ENCODE measurements at regions not wholly inside any gene's neighbourhood (a gene's known extent, or its start where the extent isn't known, plus 50 kb on each side); places are given as distances from the start of the nearest gene placed in this dataset.
"Not testable (repeated sequence)": the region's sequence is repeated elsewhere in the genome, so short reads cannot be mapped to it uniquely, and the experiment has no call there.

- H3K4me3 Mint-ChIP-seq, result no peak overlapping the region
- no peaks in the 10 kb centered on the region for H3K4me1 Mint-ChIP-seq (ENCODE audit: unreplicated experiment)
- no peak overlapping the region for H3K27ac Mint-ChIP-seq
- no peaks in the 10 kb centered on the region for H3K36me3 Mint-ChIP-seq
- no peaks in the 10 kb centered on the region for H3K9me3 Mint-ChIP-seq
- H3K27me3 Mint-ChIP-seq, result no peaks in the 10 kb centered on the region
- DNase-seq (ENCODE audit: extremely low spot score, unreplicated experiment), result no peak
- TF ChIP-seq CTCF (conservative IDR thresholded peaks at IDR 0.05), result no peak
Measured at GRCh38 chr2:34529965-34530364, 930.9 kb upstream of the FAM98A start.

GRCh38 chr2:34523958-34524514 lies 924.9 kb upstream of the FAM98A start:
- Mint-ChIP-seq H3K27me3 (no peaks in the 10 kb centered on the region), H3K27ac (no peak overlapping the region), H3K9me3 (no peaks in the 10 kb centered on the region), H3K36me3 (no peaks in the 10 kb centered on the region), H3K4me3 (no peak overlapping the region), H3K4me1 (ENCODE audit: unreplicated experiment) (no peaks in the 10 kb centered on the region)
- DNase-seq (ENCODE audit: extremely low spot score, unreplicated experiment), result no peak
- TF ChIP-seq CTCF (conservative IDR thresholded peaks at IDR 0.05), result no peak

- TF ChIP-seq CTCF (conservative IDR thresholded peaks at IDR 0.05), result no peak
- DNase-seq (ENCODE audit: extremely low spot score, unreplicated experiment), result no peak
- no peaks in the 10 kb centered on the region for H3K9me3 Mint-ChIP-seq
- H3K4me1 Mint-ChIP-seq (ENCODE audit: unreplicated experiment), result no peaks in the 10 kb centered on the region
- no peaks in the 10 kb centered on the region for H3K27me3 Mint-ChIP-seq
- H3K27ac Mint-ChIP-seq, result no peak overlapping the region
- H3K4me3 Mint-ChIP-seq, result no peak overlapping the region
- H3K36me3 Mint-ChIP-seq, result no peaks in the 10 kb centered on the region
Measured at GRCh38 chr2:34519659-34520058, 920.6 kb upstream of the FAM98A start.

- Mint-ChIP-seq H3K27ac (no peak overlapping the region), H3K36me3 (no peaks in the 10 kb centered on the region), H3K27me3 (no peaks in the 10 kb centered on the region), H3K4me3 (no peak overlapping the region), H3K4me1 (ENCODE audit: unreplicated experiment) (no peaks in the 10 kb centered on the region), H3K9me3 (no peaks in the 10 kb centered on the region)
- no peak for DNase-seq (ENCODE audit: extremely low spot score, unreplicated experiment)
- no peak for TF ChIP-seq CTCF (conservative IDR thresholded peaks at IDR 0.05)
Measured at GRCh38 chr2:34498561-34498960, 899.5 kb upstream of the FAM98A start.

GRCh38 chr2:34494192-34494591 lies 895.1 kb upstream of the FAM98A start:
- DNase-seq (ENCODE audit: extremely low spot score, unreplicated experiment); H3K27me3 Mint-ChIP-seq; H3K4me3 Mint-ChIP-seq; H3K27ac Mint-ChIP-seq; H3K36me3 Mint-ChIP-seq; H3K9me3 Mint-ChIP-seq; H3K4me1 Mint-ChIP-seq (ENCODE audit: unreplicated experiment): not testable (repeated sequence)

GRCh38 chr2:34492561-34493455 lies 893.7 kb upstream of the FAM98A start:
- Mint-ChIP-seq H3K27me3 (no peaks in the 10 kb centered on the region), H3K4me1 (ENCODE audit: unreplicated experiment) (no peaks in the 10 kb centered on the region), H3K27ac (no peak overlapping the region), H3K9me3 (no peaks in the 10 kb centered on the region), H3K4me3 (no peak overlapping the region), H3K36me3 (no peaks in the 10 kb centered on the region)
- no peak for DNase-seq (ENCODE audit: extremely low spot score, unreplicated experiment)
- TF ChIP-seq CTCF (conservative IDR thresholded peaks at IDR 0.05), result no peak
